NCI-H1092 (cell line): ENCODE measurements at regions not wholly inside any gene's neighbourhood (a gene's known extent, or its start where the extent isn't known, plus 50 kb on each side); places are given as distances from the start of the nearest gene placed in this dataset.

Experiments used
- DNase-seq: peaks from one replicate; lab custom pipeline; 2025; lab: John Stamatoyannopoulos, UW

DNA sequence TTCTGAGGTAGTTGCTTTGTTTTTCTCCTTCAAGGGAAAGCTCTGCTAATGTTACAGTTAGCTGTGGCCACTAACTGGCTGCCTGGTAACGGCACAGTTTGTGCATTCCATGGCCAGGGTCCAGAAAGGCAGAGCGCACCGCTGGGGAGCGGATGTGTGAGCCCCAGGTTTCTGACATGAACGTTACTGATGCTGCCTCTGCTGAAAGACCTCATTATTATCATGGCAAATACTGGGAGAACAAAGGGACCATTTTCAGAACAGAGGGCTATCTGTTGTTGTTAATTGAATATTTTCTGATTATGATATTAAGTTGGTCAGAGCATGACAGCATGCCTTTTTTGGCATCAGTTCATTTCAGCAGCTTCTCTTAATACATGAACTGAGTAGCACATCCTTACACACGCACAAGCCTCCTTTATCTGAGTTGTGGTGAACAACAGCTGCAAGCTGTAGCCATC, 134.1 kb downstream of the NUDT12 start:
- peak; percentile 2 for DNase-seq

- DNase-seq: no peak
These were observed 135.3 kb downstream of the NUDT12 start for GRCh38 chr5:103427326-103427725.

- DNase-seq: no peak
These were observed 136.7 kb downstream of the NUDT12 start for GRCh38 chr5:103425686-103426454.

DNA sequence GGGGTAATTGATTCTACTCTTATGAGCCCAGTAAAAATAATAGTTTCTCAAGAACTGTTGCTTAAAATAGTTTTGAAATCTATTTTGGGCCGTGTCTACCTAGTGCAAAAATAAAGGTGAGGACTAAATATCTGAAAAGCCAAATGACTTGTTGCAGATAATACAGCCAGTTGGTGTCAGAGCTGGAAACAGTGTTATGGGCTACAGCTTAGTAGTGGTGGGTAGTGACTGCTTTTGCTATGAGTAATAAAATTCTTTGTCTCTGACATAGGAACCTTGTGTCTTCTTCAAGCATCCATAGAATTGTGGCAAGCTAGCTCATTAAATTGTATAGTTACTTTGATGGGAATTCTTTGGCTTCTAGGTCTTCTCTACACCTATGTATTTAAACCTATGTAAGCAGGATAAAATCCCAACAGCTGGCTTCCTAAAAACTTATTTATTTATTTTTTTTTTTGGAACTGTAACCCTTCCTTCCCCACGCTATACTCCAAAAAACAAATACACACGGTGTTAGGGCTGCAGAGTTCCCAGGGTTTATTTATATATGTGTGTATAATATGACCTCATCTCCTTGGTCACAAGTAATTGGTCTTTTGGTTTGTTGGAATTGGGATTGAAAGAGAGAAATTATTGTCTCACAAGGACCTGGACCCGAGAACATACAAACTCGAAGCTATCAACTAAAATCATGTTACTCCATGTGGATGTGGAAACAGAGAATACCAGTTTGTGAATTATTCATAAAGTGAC, 138.0 kb downstream of the NUDT12 start:
- DNase-seq: no peak

GRCh38 chr5:103424026-103424425, 138.6 kb downstream of the NUDT12 start:
- DNase-seq: no peak

- no peak for DNase-seq
These were observed 139.8 kb downstream of the NUDT12 start for GRCh38 chr5:103422756-103423155.

GRCh38 chr5:103414604-103415003, 148.0 kb downstream of the NUDT12 start:
- DNase-seq: no peak

DNA sequence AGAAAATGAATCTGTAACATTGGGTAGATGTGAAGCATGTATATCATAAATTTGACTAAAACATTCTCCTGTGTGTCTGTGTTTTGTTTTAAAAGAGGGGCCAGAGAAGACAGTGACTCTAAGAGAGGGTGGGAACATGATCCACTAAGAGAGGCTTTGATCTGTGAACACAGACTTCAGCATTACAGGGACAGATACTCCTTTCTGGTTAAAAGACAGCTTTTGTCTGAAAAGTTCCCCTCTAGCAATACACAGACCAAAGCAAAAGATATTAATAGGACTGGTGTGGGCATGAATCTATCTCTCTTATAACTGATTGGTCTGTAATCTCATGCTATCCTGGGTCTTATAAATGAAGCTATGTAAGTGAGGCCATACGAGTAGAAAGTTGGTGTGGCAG, 150.9 kb downstream of the NUDT12 start:
- DNase-seq: no peak

- DNase-seq: no peak
These were observed 151.6 kb downstream of the MACIR start for GRCh38 chr5:103410172-103410571.

DNA sequence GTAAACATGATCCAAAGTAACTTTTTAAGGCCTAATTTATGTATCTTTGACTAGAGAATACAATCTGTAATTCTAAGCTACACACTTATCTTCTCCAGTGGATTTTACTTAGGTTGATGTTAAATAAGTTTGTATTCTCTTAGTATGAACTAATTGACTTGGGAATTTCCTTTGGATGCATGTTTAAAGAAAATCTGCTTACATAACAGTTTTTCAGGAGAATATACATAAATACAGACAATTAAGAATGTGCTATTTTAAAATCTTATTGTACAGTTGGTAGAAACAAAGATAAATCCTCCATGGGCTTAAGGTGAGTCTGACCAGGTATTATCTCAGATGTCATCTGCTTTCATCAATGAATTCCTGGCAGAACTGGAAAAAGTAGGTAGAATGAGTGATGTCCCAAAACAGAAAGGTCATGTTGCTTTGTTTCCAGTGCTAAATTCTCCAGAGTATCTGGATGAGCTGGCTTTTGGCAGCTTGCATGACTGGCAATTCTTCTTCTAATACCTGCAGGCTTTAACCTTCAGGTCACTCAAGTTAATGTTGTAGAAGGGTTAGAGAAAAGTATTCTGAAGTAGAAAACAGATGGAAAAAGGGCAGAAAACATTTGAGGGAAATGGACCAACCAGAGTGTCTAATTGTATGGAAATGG, 150.6 kb downstream of the MACIR start:
- DNase-seq: no peak

GRCh38 chr5:103408408-103408807, 149.8 kb downstream of the MACIR start:
- DNase-seq: no peak

- DNase-seq: no peak
These were observed 148.8 kb downstream of the MACIR start for GRCh38 chr5:103407402-103407801.

DNA sequence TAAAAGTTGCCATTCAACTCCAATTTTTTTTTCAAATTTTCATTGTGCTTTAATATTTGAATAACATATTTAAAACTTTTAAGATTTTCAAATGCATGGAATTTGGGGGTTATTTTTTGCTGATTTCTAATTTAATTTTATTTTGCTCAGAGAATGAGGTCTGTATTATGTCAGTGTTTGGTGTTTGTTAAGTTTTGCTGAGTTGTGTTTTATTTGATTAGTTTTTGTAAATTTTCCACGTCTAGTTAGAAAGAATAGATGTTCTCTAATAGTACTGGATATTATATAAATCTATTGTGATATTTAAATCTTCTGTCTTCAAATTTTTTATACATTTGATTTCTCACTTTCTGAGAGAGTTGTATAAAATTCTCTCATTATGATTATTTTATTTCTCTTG, 145.9 kb downstream of the MACIR start:
- DNase-seq: no peak

GRCh38 chr5:103402851-103403250, 144.3 kb downstream of the MACIR start:
- DNase-seq: peak; percentile 7

- DNase-seq: no peak
These were observed 139.4 kb downstream of the MACIR start for GRCh38 chr5:103397739-103398581.

DNA sequence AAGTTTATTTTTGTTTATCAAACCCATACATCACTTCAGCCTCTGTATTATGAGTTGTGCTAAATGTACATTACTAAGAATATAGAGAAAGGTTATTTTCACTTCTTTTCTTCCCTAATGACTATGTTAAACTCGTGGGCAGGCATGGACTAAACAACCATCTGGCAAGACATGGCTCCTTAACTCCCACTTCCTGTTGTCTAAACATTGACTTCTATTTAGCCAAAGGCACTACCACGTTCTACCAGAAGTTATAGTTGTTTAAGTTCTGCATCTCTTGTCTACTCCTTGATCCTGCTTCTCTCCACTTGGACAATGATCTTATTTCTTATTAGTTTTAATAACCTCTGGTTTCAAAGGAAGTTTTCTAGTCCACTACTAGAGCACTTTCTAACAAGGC, 136.1 kb downstream of the MACIR start:
- no peak for DNase-seq

GRCh38 chr5:103393101-103393754, 134.7 kb downstream of the MACIR start:
- no peak for DNase-seq

DNA sequence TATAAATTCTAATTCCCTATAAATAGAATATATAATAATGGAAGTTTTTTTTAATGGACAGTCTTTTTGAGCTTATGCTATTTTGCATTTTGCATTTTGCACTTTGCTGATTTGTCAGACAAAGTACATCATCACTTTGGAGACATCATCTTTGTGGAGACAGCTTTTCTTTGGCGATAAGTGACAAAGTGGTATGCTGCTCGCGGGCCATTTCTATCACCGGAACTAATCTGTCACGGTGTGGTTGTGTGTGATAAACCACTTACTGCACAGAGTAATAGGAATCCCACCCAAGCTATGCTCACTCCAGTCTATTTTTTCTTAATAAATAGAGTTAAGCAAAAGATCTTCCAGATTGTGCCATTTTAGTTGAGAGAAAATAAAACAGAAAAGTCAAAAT, 133.1 kb downstream of the MACIR start:
- DNase-seq: no peak

- peak; percentile 56 for DNase-seq
These were observed 131.3 kb downstream of the MACIR start for GRCh38 chr5:103389846-103390245.

DNA sequence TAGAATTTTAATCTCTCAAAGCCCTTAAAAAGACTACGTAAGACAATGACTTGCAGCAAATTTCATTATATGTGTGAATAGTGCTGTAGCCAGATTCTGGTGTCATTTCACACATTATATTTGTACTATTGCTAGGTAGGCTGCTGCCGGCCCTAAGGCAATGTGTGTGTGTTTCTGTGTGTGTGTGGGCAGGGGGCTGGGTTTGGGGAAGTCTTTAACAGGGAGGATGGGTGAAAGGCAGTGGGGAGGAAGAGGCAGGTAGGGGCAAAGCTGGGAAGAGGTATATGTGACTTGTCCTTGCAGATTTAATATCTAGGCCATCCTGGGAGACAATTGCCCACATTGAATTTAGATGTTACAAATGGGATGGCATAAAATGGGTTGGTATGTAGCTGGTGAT, 130.8 kb downstream of the MACIR start:
- DNase-seq: no peak

DNA sequence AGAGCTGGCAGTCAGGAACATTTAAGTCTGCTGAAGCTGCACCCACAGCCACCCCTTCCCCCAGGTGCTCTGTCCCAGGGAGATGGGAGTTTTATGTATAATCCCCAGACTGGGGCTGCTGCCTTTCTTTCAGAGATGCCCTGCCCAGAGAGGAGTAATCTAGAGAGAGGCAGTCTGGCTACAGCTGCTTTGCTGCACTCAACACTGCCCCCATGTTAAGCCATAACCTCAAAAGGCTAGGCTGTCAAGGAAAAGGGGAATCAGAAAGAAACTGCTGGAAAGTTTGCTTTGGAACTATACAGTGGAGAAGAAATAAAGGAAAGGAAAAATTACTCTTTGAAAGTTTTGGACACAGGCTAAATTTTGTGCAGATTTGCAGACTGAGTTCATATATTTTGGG, 127.2 kb downstream of the MACIR start:
- no peak for DNase-seq
